GM19043 (cell line): ENCODE measurements at regions not wholly inside any gene's neighbourhood (a gene's known extent, or its start where the extent isn't known, plus 50 kb on each side); places are given as distances from the start of the nearest gene placed in this dataset.

ENCODE experiments used
- ATAC-seq: cut with Tn5 transposase; IDR thresholded peaks from one replicate; pipeline ENCODE4 v1.9.1; 2021; ENCODE audit warnings: low read depth; ENCODE audit not compliant: unreplicated experiment

DNA sequence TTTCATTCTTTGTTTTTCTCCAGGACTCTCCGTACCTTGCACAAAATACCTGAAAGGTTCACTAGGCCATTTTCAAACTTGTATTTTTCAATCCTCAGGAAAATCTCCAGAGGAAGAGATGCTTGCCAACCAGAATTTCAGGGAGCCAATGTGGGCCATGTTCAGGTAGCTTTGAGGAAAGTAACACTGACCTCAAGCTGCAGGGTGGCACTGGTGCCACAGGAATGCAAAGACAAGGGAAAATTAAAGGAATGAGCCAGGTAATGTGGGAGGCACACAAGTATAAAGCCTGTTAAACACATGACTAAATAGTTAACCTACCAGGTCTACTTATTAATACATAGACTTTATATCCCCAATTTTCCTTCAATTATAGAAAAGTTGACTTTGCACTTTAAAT lies 51.9 kb upstream of the GAP43 start:
- ATAC-seq, result no peak
